ENCODE measurements at regions not wholly inside any gene's neighbourhood (a gene's known extent, or its start where the extent isn't known, plus 50 kb on each side); places are given as distances from the start of the nearest gene placed in this dataset.
A peak's percentile ranks its signal among the peaks of the same experiment; 100 is the strongest.

DNA sequence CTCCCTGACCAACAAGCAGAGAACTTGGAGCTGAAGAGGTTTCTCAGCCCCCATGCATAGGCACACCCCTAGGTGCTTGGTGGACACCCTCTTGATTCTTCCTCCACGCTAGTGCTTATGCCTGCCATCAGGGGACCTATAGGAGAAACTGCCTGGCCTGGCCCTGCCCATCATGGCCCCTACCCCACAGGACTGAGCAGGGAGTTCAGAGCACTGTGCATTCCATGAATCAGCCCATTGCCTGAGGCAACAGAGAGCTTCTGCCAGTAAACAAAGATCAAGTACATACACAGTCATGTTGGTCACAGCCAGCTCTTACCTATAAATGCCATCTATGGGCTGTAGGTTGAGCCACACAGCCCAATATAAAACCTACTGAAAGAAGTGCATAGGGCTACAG lies 99.1 kb upstream of the EDNRA start:
- H3K4me3 ChIP-seq (replicated peaks; ENCODE audit: low read depth, low read length), result no peak overlapping the region
- DNase-seq (ENCODE audit: low read depth), result no peak
- TF ChIP-seq, protein P1, sequence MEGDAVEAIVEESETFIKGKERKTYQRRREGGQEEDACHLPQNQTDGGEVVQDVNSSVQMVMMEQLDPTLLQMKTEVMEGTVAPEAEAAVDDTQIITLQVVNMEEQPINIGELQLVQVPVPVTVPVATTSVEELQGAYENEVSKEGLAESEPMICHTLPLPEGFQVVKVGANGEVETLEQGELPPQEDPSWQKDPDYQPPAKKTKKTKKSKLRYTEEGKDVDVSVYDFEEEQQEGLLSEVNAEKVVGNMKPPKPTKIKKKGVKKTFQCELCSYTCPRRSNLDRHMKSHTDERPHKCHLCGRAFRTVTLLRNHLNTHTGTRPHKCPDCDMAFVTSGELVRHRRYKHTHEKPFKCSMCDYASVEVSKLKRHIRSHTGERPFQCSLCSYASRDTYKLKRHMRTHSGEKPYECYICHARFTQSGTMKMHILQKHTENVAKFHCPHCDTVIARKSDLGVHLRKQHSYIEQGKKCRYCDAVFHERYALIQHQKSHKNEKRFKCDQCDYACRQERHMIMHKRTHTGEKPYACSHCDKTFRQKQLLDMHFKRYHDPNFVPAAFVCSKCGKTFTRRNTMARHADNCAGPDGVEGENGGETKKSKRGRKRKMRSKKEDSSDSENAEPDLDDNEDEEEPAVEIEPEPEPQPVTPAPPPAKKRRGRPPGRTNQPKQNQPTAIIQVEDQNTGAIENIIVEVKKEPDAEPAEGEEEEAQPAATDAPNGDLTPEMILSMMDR (IDR thresholded peaks at IDR 0.05; ENCODE audit: low read length, missing control alignments), result no peak

DNA sequence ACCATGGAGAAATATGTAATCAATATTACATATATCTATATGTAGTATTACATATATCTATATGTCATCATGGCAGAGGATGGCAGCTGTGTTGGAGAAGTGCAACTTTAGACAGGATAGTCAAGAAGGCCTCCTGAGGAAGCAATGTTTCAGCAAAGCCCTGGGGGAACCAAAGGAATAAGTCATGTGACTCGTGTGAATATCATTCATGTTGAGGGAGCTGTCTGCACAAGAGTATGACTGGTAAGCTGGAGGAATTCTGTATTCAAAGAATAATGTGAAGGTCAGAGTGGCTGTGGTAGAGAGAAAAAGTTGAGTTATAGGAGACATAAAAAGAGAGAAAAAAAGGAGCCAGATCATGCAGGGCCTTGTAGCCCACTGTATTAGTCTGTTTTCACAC lies 92.9 kb upstream of the EDNRA start:
- no peak for DNase-seq (ENCODE audit: low read depth)
- H3K4me3 ChIP-seq (replicated peaks; ENCODE audit: low read depth, low read length), result no peak overlapping the region
- TF ChIP-seq, protein P1 (IDR thresholded peaks at IDR 0.05; ENCODE audit: low read length, missing control alignments), result no peak

DNA sequence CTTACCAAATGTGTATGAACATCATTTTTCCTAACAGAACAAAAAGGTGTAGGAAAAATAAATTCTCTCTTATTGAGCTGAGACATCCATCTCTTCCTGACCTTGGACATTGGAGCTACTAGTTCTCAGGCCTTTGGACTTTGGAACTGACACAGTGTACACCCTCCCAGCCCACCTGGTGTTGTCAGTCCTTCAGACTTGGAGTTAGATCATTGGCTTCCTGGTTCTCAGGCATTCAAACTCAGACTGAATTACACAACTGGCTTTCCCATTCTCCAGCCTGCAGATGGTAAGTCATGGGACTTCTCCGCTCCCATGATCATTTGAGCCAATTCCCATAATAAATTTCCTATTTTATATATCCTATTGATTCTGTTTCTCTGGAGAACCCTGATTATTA lies 84.8 kb upstream of the EDNRA start:
- no peak for DNase-seq (ENCODE audit: low read depth)
- TF ChIP-seq, protein P1 (IDR thresholded peaks at IDR 0.05; ENCODE audit: low read length, missing control alignments), result no peak
- H3K4me3 ChIP-seq (replicated peaks; ENCODE audit: low read depth, low read length), result no peak overlapping the region

DNA sequence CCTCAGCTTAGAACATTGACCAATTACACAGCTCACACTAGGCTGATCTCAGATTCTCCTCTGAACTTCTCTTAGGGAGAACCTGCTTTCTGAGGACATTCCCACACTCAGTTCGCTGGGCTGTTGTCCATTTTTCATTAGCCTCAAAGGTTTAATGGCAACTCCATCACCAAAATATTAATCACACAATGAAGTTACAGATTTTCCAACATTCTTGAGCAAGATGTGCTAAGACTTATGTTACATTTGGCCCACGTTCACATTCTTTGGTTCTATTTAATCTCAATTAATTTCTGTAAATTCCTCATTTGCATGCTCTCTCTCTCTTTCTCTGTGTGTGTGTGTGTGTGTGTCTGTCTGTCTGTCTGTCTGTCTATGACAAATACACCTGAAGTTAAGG lies 82.3 kb upstream of the EDNRA start:
- no peak for DNase-seq (ENCODE audit: low read depth)
- TF ChIP-seq, protein P1 (IDR thresholded peaks at IDR 0.05; ENCODE audit: low read length, missing control alignments), result no peak
- H3K4me3 ChIP-seq (replicated peaks; ENCODE audit: low read depth, low read length), result no peak overlapping the region

DNA sequence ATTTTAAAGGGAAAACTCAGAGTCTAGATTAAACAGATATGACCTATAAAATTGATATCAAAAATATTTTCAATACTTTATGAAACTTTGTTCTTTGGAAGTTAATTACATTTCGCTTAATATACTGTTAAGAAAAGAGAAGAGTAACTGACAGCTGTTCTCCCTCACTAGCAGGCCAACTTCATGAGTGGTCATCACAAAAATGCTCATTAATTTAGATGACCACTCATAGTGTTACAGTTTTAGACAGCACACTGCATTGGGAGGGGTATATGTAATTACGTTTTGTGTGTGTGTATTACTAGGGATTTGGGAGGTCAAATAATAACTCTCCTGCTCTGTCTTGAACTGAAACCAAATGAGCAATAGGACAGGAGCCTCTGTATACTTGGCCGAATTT lies 80.2 kb upstream of the EDNRA start:
- DNase-seq (ENCODE audit: low read depth), result no peak
- TF ChIP-seq, protein P1 (IDR thresholded peaks at IDR 0.05; ENCODE audit: low read length, missing control alignments), result no peak
- no peak overlapping the region for H3K4me3 ChIP-seq (replicated peaks; ENCODE audit: low read depth, low read length)

DNA sequence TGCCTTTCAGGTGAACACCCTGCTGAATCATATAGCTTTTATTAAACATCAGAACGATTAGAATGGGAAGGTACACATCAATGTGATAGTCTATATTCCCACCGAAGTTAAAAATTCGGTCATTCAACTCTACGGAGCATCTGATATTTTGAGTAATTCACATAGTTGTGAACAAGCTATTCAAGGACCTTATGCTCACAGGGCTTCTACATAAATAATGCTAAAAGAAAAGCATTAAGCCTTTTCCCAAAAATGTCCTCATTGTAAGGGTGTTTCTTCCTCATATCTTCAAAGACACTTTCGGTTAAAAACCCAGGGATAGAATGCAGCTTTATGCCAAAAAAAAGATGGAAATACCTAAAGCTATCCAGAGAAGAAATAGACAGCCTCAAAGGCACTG lies 79.7 kb upstream of the EDNRA start:
- TF ChIP-seq, protein P1 (IDR thresholded peaks at IDR 0.05; ENCODE audit: low read length, missing control alignments), result no peak
- no peak overlapping the region for H3K4me3 ChIP-seq (replicated peaks; ENCODE audit: low read depth, low read length)
- DNase-seq (ENCODE audit: low read depth), result no peak

DNA sequence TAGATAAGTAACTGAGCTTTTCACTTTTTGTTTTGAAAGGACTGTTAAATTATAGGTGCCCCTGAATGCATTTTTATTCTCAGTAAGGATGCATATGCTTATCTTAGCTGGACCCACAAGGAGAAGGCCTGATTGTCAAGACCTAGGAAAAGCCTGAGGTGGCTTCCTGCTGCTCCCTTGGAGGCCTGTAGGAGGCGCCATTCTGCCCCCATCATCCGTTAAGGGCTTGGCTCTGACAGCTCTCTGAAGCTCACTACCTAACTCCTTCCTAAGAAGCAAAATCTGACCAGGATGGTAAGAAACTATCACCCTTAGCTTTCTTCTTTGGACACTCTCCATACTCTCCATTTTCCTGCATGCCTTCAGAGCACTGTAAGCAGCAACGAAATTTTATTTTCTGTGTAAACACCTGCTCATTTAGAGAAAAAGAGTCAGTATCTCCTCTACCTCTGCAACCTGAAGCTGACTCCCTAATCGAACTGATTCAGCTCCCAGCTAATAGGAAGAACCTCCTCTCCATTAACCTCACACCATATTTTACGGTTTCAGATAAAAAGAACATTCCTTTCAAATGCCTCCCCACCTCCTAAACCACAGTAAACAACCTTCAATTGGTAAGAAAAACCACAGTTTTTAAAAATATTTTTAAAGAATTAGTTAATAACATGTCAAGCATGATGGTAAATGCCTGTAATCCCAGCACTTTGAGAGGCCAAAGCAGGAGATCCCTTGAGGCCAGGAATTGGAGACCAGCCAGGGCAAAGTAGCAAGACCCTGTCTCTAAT lies 73.4 kb upstream of the EDNRA start:
- TF ChIP-seq, protein P1 (IDR thresholded peaks at IDR 0.05; ENCODE audit: low read length, missing control alignments), result peak; percentile 28
- no peak for DNase-seq (ENCODE audit: low read depth)
- H3K4me3 ChIP-seq (replicated peaks; ENCODE audit: low read depth, low read length), result no peak overlapping the region
